CD4-positive, alpha-beta T cell (primary cell): ENCODE measurements at regions not wholly inside any gene's neighbourhood (a gene's known extent, or its start where the extent isn't known, plus 50 kb on each side); places are given as distances from the start of the nearest gene placed in this dataset.

Source experiments
- ATAC-seq: fragments of 200-7000 bp; cut with Tn5 transposase; one replicate; pipeline ENCODE4 v1.10.0; 2022; ENCODE audit warnings: mild to moderate bottlenecking; ENCODE audit not compliant: poor library complexity
- CTCF ChIA-PET: fragments of 350-600 bp; sonication (Branson Sonifier 250); formaldehyde crosslinking; loops from one replicate; lab custom pipeline; 2021; ENCODE audit warnings: antibody characterized with exemption, inconsistent platforms; lab: Charles Lee
- POLR2A ChIA-PET: fragments of 350-600 bp; sonication (Branson Sonifier 250); formaldehyde crosslinking; loops from one replicate; lab custom pipeline; 2021; ENCODE audit warnings: antibody characterized with exemption, inconsistent platforms; lab: Charles Lee
- DNase-seq, 14 experiments: peaks; one replicate each; pipeline ENCODE4 v3.0.0-alpha.2; 2013 to 2020; ENCODE audit warnings: mixed read lengths in 2 of 14
- H3K27ac ChIP-seq, 2 donors: one replicate each; pipeline versions ENCODE4 v1.5.1 to v1.7.0; 2013; ENCODE audit warnings: low read length in 2 of 2, low read depth in 1 of 2, mild to moderate bottlenecking in 1 of 2
- H3K27me3 ChIP-seq, 2 experiments: 1 replicate in 1 of 2; 2 replicates in 1 of 2; pipeline versions ENCODE4 v1.6.1 to v1.7.0; 2013; ENCODE audit warnings: low read length in 2 of 2, control low read depth in 1 of 2, mild to moderate bottlenecking in 1 of 2, moderate library complexity in 1 of 2; ENCODE audit not compliant: insufficient read depth in 2 of 2, control insufficient read depth in 1 of 2
- H3K36me3 ChIP-seq: one replicate; pipeline ENCODE4 v1.6.1; 2013; ENCODE audit warnings: low read length, control low read depth; ENCODE audit not compliant: insufficient read depth
- H3K4me1 ChIP-seq: one replicate; pipeline ENCODE4 v1.6.1; 2013; ENCODE audit warnings: low read length, control low read depth; ENCODE audit not compliant: insufficient read depth
- H3K4me3 ChIP-seq: one replicate; pipeline ENCODE4 v1.5.1; 2013; ENCODE audit warnings: mild to moderate bottlenecking, low read length, moderate library complexity
- H3K9me3 ChIP-seq, 2 experiments: 1 replicate in 1 of 2; 2 replicates in 1 of 2; pipeline versions ENCODE4 v1.6.1 to v1.7.0; 2013; ENCODE audit warnings: low read length in 2 of 2, mild to moderate bottlenecking in 2 of 2, control low read depth in 1 of 2, moderate library complexity in 1 of 2; ENCODE audit not compliant: control insufficient read depth in 1 of 2, insufficient read depth in 1 of 2
- H3K27ac Mint-ChIP-seq: one replicate; pipeline ENCODE4 v1.8.0; 2020; ENCODE audit warnings: mixed read lengths
- H3K27me3 Mint-ChIP-seq: one replicate; pipeline ENCODE4 v1.8.0; 2021; ENCODE audit warnings: mixed read lengths
- H3K36me3 Mint-ChIP-seq: one replicate; pipeline ENCODE4 v1.8.0; 2021; ENCODE audit warnings: low read depth, mixed read lengths
- H3K4me1 Mint-ChIP-seq: one replicate; pipeline ENCODE4 v1.8.0; 2021; ENCODE audit warnings: low read depth, mixed read lengths
- H3K4me3 Mint-ChIP-seq: one replicate; pipeline ENCODE4 v1.8.0; 2020; ENCODE audit warnings: mild to moderate bottlenecking, mixed read lengths
- H3K9me3 Mint-ChIP-seq: one replicate; pipeline ENCODE4 v1.8.0; 2020; ENCODE audit warnings: mixed read lengths
- intact Hi-C, 2 experiments: fragments of 100-400 bp; cut with DNase I in 1 of 2; cut with micrococcal nuclease in 1 of 2; formaldehyde crosslinking; loops; one replicate each; pipeline versions ENCODE4 v1.15.1 to v1.9.0; 2023 to 2025; cut with DNase I, micrococcal nuclease
- TF ChIP-seq, protein P1 (sequence below): fragments of 200-600 bp; IDR thresholded peaks from one replicate; pipeline ENCODE4 v1.8.0; 2022; ENCODE audit warnings: antibody characterized with exemption, mild to moderate bottlenecking

DNA sequence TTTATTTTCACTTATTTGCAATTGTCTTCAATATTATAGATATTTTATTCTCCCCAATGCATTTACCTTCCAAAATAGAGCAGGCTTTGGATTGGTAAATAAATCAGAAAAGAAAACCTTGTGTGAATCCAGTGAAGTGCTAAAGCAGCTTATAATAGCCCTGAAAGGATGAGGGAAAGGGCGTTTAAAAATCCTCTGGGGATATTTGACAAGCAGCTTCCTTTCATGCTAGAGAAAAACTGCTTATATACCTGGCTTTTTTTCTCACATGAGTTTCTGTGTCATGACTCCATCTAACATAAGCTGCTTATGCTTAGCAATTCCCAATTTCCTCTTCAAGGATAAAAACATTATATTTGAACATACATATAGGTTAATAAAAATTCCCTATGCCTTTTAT, 221.6 kb upstream of the SEMA3E start:
- Histone ChIP-seq H3K27me3 (no peaks in the 10 kb centered on the region), H3K36me3 (no peaks in the 10 kb centered on the region), H3K4me3 (no peak overlapping the region), H3K9me3 (no peaks in the 10 kb centered on the region), H3K4me1 (no peaks in the 10 kb centered on the region), H3K27ac (no peak overlapping the region)
- H3K4me1 Mint-ChIP-seq: no peaks in the 10 kb centered on the region
- no peak overlapping the region for H3K27ac Mint-ChIP-seq
- POLR2A ChIA-PET: no interaction called here
- no peak overlapping the region for H3K4me3 Mint-ChIP-seq
- CTCF ChIA-PET: no interaction called here
- H3K36me3 Mint-ChIP-seq: no peaks in the 10 kb centered on the region
- DNase-seq (no peak), ATAC-seq (no peak)
- H3K27me3 Mint-ChIP-seq: no peaks in the 10 kb centered on the region
- TF ChIP-seq, protein P1, sequence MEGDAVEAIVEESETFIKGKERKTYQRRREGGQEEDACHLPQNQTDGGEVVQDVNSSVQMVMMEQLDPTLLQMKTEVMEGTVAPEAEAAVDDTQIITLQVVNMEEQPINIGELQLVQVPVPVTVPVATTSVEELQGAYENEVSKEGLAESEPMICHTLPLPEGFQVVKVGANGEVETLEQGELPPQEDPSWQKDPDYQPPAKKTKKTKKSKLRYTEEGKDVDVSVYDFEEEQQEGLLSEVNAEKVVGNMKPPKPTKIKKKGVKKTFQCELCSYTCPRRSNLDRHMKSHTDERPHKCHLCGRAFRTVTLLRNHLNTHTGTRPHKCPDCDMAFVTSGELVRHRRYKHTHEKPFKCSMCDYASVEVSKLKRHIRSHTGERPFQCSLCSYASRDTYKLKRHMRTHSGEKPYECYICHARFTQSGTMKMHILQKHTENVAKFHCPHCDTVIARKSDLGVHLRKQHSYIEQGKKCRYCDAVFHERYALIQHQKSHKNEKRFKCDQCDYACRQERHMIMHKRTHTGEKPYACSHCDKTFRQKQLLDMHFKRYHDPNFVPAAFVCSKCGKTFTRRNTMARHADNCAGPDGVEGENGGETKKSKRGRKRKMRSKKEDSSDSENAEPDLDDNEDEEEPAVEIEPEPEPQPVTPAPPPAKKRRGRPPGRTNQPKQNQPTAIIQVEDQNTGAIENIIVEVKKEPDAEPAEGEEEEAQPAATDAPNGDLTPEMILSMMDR: no peak
- H3K9me3 Mint-ChIP-seq: no peaks in the 10 kb centered on the region
- intact Hi-C loops: no loop called here

DNA sequence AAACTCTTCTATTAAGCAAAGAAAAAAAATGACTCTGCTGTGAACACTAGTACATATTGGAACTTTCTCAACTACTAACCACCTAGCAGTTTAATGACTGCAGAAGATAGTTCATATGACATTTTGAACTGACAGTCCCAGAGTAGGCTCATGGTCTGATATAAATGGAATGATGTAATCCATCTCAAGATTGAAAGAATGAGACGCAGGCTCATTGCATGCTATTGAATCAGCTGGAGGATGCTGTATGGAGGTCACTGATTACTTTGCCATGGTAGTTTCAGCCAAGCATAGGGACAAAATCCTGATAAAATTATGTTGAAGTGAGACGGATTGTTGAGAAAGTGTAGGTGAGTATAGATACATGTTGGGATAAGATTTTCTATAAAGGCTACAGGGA, 217.6 kb upstream of the SEMA3E start:
- POLR2A ChIA-PET: no interaction called here
- Histone ChIP-seq H3K36me3 (no peaks in the 10 kb centered on the region), H3K27ac (no peak overlapping the region), H3K4me1 (no peaks in the 10 kb centered on the region), H3K9me3 (no peaks in the 10 kb centered on the region), H3K4me3 (no peak overlapping the region), H3K27me3 (no peaks in the 10 kb centered on the region)
- Mint-ChIP-seq H3K27ac (no peak overlapping the region), H3K27me3 (no peaks in the 10 kb centered on the region), H3K4me3 (no peak overlapping the region), H3K4me1 (no peaks in the 10 kb centered on the region), H3K36me3 (no peaks in the 10 kb centered on the region), H3K9me3 (no peaks in the 10 kb centered on the region)
- DNase-seq (no peak), ATAC-seq (no peak)
- TF ChIP-seq, protein P1: no peak
- intact Hi-C loops: no loop called here
- CTCF ChIA-PET: no interaction called here

DNA sequence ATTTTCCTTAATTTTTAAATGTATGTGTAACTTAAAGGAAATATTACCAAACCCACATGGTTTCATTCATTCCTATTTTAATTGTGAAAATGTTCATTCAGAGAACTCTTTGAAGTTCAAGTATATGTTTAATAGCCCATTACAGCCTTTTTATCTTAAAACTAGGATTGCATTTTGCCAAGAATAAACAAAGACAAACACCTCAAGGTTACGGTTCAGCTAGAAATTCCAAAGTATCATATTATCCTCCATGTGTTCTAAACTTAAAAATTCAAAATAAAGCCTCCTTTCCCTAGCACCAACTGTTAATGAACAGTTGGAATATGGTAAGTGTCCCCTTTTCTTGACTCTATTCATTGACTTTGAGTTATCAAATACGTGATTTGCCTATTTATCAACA, 215.6 kb upstream of the SEMA3E start:
- no peaks in the 10 kb centered on the region for H3K9me3 Mint-ChIP-seq
- Histone ChIP-seq H3K9me3 (no peaks in the 10 kb centered on the region), H3K27ac (no peak overlapping the region), H3K4me3 (no peak overlapping the region), H3K36me3 (no peaks in the 10 kb centered on the region), H3K27me3 (no peaks in the 10 kb centered on the region), H3K4me1 (no peaks in the 10 kb centered on the region)
- H3K36me3 Mint-ChIP-seq: no peaks in the 10 kb centered on the region
- no peak for DNase-seq
- no peak overlapping the region for H3K4me3 Mint-ChIP-seq
- intact Hi-C loops: no loop called here
- TF ChIP-seq, protein P1: no peak
- CTCF ChIA-PET: no interaction called here
- H3K27me3 Mint-ChIP-seq: no peaks in the 10 kb centered on the region
- H3K4me1 Mint-ChIP-seq: no peaks in the 10 kb centered on the region
- no peak for ATAC-seq
- no peak overlapping the region for H3K27ac Mint-ChIP-seq
- POLR2A ChIA-PET: no interaction called here
